Osteocyte (in vitro differentiated cells): ENCODE measurements at regions not wholly inside any gene's neighbourhood (a gene's known extent, or its start where the extent isn't known, plus 50 kb on each side); places are given as distances from the start of the nearest gene placed in this dataset.
"Not testable (repeated sequence)": the region's sequence is repeated elsewhere in the genome, so short reads cannot be mapped to it uniquely, and the experiment has no call there.

Experiments
- DNase-seq: peaks from one replicate; pipeline ENCODE4 v3.0.0; 2021; ENCODE audit warnings: mixed read lengths; ENCODE audit not compliant: unreplicated experiment; ENCODE audit errors: extremely low spot score
- H3K27ac Mint-ChIP-seq: one replicate; pipeline ENCODE4 v1.8.0; 2021; ENCODE audit warnings: mild to moderate bottlenecking, mixed read lengths; ENCODE audit not compliant: unreplicated experiment
- H3K27me3 Mint-ChIP-seq: one replicate; pipeline ENCODE4 v1.8.0; 2021; ENCODE audit warnings: mixed read lengths; ENCODE audit not compliant: unreplicated experiment
- H3K36me3 Mint-ChIP-seq: one replicate; pipeline ENCODE4 v1.8.0; 2021; ENCODE audit warnings: mixed read lengths; ENCODE audit not compliant: unreplicated experiment
- H3K4me1 Mint-ChIP-seq: one replicate; pipeline ENCODE4 v1.8.0; 2021; ENCODE audit warnings: mixed read lengths; ENCODE audit not compliant: unreplicated experiment
- H3K4me3 Mint-ChIP-seq: one replicate; pipeline ENCODE4 v1.8.0; 2021; ENCODE audit warnings: mild to moderate bottlenecking, moderate library complexity, mixed read lengths; ENCODE audit not compliant: unreplicated experiment
- H3K9me3 Mint-ChIP-seq: one replicate; pipeline ENCODE4 v1.8.0; 2021; ENCODE audit warnings: mixed read lengths; ENCODE audit not compliant: unreplicated experiment
- CTCF ChIP-seq: fragments of 200-600 bp; sonication (generic); IDR thresholded peaks from 2 replicates; pipeline ENCODE4 v1.5.0; 2021; ENCODE audit warnings: antibody characterized with exemption, mild to moderate bottlenecking, moderate library complexity

- H3K4me3 Mint-ChIP-seq: no peak overlapping the region
- H3K4me1 Mint-ChIP-seq: no peaks in the 10 kb centered on the region
- DNase-seq: no peak
- TF ChIP-seq CTCF: no peak
- H3K36me3 Mint-ChIP-seq: no peaks in the 10 kb centered on the region
- H3K27me3 Mint-ChIP-seq: no peaks in the 10 kb centered on the region
- no peak overlapping the region for H3K27ac Mint-ChIP-seq
- H3K9me3 Mint-ChIP-seq: no peaks in the 10 kb centered on the region
Measured at GRCh38 chr5:32949286-32949970, 238.3 kb downstream of the NPR3 start.

- no peak for TF ChIP-seq CTCF
- H3K4me3 Mint-ChIP-seq: no peak overlapping the region
- no peaks in the 10 kb centered on the region for H3K9me3 Mint-ChIP-seq
- no peak for DNase-seq
- no peak overlapping the region for H3K27ac Mint-ChIP-seq
- no peaks in the 10 kb centered on the region for H3K36me3 Mint-ChIP-seq
- H3K4me1 Mint-ChIP-seq: no peaks in the 10 kb centered on the region
- no peaks in the 10 kb centered on the region for H3K27me3 Mint-ChIP-seq
Measured at GRCh38 chr5:32951003-32951402, 239.9 kb downstream of the NPR3 start.

DNA sequence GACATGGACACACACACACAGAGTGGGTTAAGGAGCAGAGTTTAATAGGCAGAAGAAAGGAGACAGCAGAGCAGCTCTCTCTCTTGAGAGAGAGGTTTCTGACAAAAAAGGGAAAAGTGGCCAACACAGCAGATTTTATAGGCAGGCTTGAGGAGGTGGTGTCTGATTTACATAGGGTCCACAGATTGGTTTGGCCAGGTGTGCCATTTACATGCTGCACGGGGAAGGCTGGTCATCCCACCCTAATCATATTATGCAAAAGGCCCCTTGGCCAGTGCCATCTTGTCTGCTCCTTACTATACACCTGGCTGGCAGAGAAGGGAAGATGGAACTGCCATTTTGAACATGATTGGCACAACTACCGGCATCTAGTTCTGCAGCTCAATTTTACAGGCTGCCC, 240.8 kb downstream of the NPR3 start:
- Mint-ChIP-seq H3K27me3 (no peaks in the 10 kb centered on the region), H3K4me3 (no peak overlapping the region), H3K27ac (no peak overlapping the region), H3K9me3 (no peaks in the 10 kb centered on the region), H3K4me1 (no peaks in the 10 kb centered on the region), H3K36me3 (no peaks in the 10 kb centered on the region)
- TF ChIP-seq CTCF: no peak
- DNase-seq: no peak

DNA sequence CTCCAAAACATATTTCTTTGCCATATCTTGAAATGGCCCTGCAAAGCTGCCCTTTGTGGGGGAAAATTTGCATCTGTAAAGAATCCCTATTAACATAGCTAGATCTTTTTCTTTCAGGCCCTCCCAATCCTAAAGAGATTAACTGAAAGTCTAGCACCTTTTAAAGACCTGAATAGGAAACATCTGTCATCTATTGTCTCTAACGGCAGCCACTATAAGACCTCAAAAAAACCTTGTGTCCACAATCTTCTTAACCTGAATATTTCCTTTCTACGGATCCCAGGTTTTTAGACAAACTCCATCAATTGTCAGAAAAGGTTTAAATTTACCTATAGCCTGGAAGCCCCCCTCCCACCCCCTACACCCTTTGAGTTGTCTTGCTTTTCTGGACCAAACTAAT, 241.3 kb downstream of the NPR3 start:
- H3K36me3 Mint-ChIP-seq, H3K27me3 Mint-ChIP-seq, H3K4me3 Mint-ChIP-seq, H3K9me3 Mint-ChIP-seq, H3K4me1 Mint-ChIP-seq, H3K27ac Mint-ChIP-seq, DNase-seq: not testable (repeated sequence)

- Mint-ChIP-seq H3K27ac (no peak overlapping the region), H3K9me3 (peaks cover 8% of the 10 kb centered on the region), H3K36me3 (no peaks in the 10 kb centered on the region), H3K4me1 (no peaks in the 10 kb centered on the region), H3K4me3 (no peak overlapping the region), H3K27me3 (no peaks in the 10 kb centered on the region)
- DNase-seq: no peak
- no peak for TF ChIP-seq CTCF
Measured at GRCh38 chr5:32953694-32954093, 242.6 kb downstream of the NPR3 start.

DNA sequence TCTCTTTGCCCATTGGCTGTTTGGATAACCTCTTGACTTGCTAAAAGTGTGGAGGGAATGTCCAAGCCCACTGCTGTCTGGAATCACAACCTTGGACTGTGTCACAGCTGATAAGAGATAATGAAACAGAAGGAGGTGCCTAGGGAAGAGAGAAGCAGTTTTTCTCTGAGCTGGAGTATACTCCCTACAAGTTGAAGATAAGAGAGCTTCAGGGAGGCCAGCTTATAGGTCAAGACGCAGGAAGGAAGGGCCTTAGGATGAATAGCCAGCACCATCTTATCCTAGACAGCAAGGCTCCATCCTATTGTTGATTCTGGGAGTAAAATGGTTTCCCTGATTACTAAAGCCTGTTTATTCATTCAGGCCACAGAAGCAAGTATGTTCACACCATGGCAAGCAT, 244.7 kb downstream of the NPR3 start:
- Mint-ChIP-seq H3K4me1 (peaks cover 6% of the 10 kb centered on the region), H3K27me3 (no peaks in the 10 kb centered on the region), H3K9me3 (peaks cover 13% of the 10 kb centered on the region), H3K36me3 (no peaks in the 10 kb centered on the region), H3K27ac (no peak overlapping the region), H3K4me3 (no peak overlapping the region)
- no peak for DNase-seq
- TF ChIP-seq CTCF: no peak
